HCT116 (cell line): ENCODE measurements at regions not wholly inside any gene's neighbourhood (a gene's known extent, or its start where the extent isn't known, plus 50 kb on each side); places are given as distances from the start of the nearest gene placed in this dataset.

Experiments
- ATAC-seq: fragments of 200-7000 bp; cut with Tn5 transposase; 2 replicates; pipeline ENCODE4 v1.9.1; 2020; ENCODE audit warnings: mild to moderate bottlenecking, moderate library complexity
- BruUV-seq: library from RNA; stranded (reverse); fragments of 400-500 nt; replicated peaks from 2 replicates; lab custom pipeline; 2021; lab: Mats Ljungman, UMichigan
- CTCF ChIA-PET: fragments of 300-600 bp; sonication (Branson Sonifier 250); formaldehyde crosslinking; loops from one replicate; lab custom pipeline; 2021; ENCODE audit warnings: antibody characterized with exemption; lab: Charles Lee
- POLR2A ChIA-PET: fragments of 300-600, 350-600 bp; sonication (Branson Sonifier 250); formaldehyde crosslinking; loops from one replicate; lab custom pipeline; 2021; ENCODE audit warnings: antibody characterized with exemption; lab: Charles Lee
- RAD21 ChIA-PET, 2 experiments: fragments of 300-600 bp; sonication (Branson Sonifier 250); formaldehyde crosslinking; loops; one replicate each; lab custom pipeline; 2023; ENCODE audit warnings: low total read pairs in 2 of 2; ENCODE audit not compliant: uncharacterized antibody in 2 of 2, unreplicated experiment in 2 of 2, low non-redundant PET in 1 of 2; lab: Charles Lee
- DNase-seq: peaks from one replicate; pipeline ENCODE4 v3.0.0-alpha.2; 2010; ENCODE audit warnings: low read depth, low spot score
- H2AFZ ChIP-seq: fragments of 200-600 bp; shearing (Covaris generic), sonication (generic); 2 replicates; pipeline ENCODE4 v1.6.1; 2017; ENCODE audit warnings: low read depth, mixed run types, mixed read lengths, antibody characterized with exemption, low read length; ENCODE audit not compliant: poor library complexity, severe bottlenecking
- H3K27ac ChIP-seq: 2 replicates; pipeline ENCODE4 v1.5.1; 2012; ENCODE audit warnings: low read depth, low read length
- H3K27me3 ChIP-seq: fragments of 200-600 bp; sonication (generic); 2 replicates; pipeline ENCODE4 v1.6.1; 2016; ENCODE audit warnings: mixed run types, low read length, mixed read lengths; ENCODE audit not compliant: insufficient read depth
- H3K36me3 ChIP-seq, 2 experiments: fragments of 200-500 bp in 1 of 2; fragments of 200-600 bp in 1 of 2; sonication (Bioruptor generic) in 1 of 2; sonication (generic) in 1 of 2; 2 replicates each; pipeline versions ENCODE4 v1.5.1 to v1.6.1; 2014 to 2016; ENCODE audit warnings: low read length in 2 of 2, inconsistent platforms in 1 of 2, mixed read lengths in 1 of 2, mixed run types in 1 of 2; ENCODE audit not compliant: insufficient read depth in 2 of 2, control insufficient read depth in 1 of 2
- H3K4me1 ChIP-seq, 2 experiments: fragments of 200-600 bp in 1 of 2; sonication (generic) in 1 of 2; 2 replicates each; pipeline versions ENCODE4 v1.5.1 to v1.6.1; 2012 to 2017; ENCODE audit warnings: low read length in 2 of 2, inconsistent platforms in 1 of 2, mild to moderate bottlenecking in 1 of 2, mixed read lengths in 1 of 2, mixed run types in 1 of 2, moderate library complexity in 1 of 2; ENCODE audit not compliant: insufficient read depth in 2 of 2, control insufficient read depth in 1 of 2
- H3K4me2 ChIP-seq: fragments of 200-600 bp; sonication (generic); 2 replicates; pipeline ENCODE4 v1.6.1; 2017; ENCODE audit warnings: mixed run types, low read length, mixed read lengths
- H3K4me3 ChIP-seq, 2 experiments: fragments of 200-600 bp in 1 of 2; sonication (generic) in 1 of 2; replicated peaks in 1 of 2; 2 replicates each; pipeline ENCODE4 v1.5.1; 2011 to 2016; ENCODE audit warnings: low read length in 2 of 2, control low read depth in 1 of 2, low read depth in 1 of 2, mild to moderate bottlenecking in 1 of 2, mixed read lengths in 1 of 2, mixed run types in 1 of 2
- H3K79me2 ChIP-seq: fragments of 200-600 bp; sonication (generic); 2 replicates; pipeline ENCODE4 v1.6.1; 2017; ENCODE audit warnings: mild to moderate bottlenecking, mixed run types, low read length, moderate library complexity, mixed read lengths; ENCODE audit not compliant: insufficient read depth
- H3K9ac ChIP-seq: fragments of 200-600 bp; sonication (generic); 2 replicates; pipeline ENCODE4 v1.6.1; 2016; ENCODE audit warnings: low read length, mixed read lengths
- H3K9me2 ChIP-seq: fragments of 200-600 bp; sonication (generic), shearing (Covaris generic); 2 replicates; pipeline ENCODE4 v1.6.1; 2017; ENCODE audit warnings: mixed run types, mild to moderate bottlenecking, moderate library complexity; ENCODE audit not compliant: insufficient read depth
- H3K9me3 ChIP-seq, 2 experiments: fragments of 200-500 bp in 1 of 2; fragments of 200-600 bp in 1 of 2; sonication (Bioruptor generic) in 1 of 2; sonication (generic) in 1 of 2; 2 replicates each; pipeline ENCODE4 v1.6.1; 2014 to 2017; ENCODE audit warnings: low read length in 2 of 2, mixed read lengths in 2 of 2, inconsistent platforms in 1 of 2, low read depth in 1 of 2, mild to moderate bottlenecking in 1 of 2, mixed run types in 1 of 2, moderate library complexity in 1 of 2; ENCODE audit not compliant: control insufficient read depth in 1 of 2, insufficient read depth in 1 of 2
- H4K20me1 ChIP-seq: fragments of 200-600 bp; sonication (generic), shearing (Covaris generic); 2 replicates; pipeline ENCODE4 v1.6.1; 2017; ENCODE audit warnings: mixed run types, mild to moderate bottlenecking, moderate library complexity; ENCODE audit not compliant: insufficient read depth
- ATF3 ChIP-seq: IDR thresholded peaks from 2 replicates; pipeline ENCODE4 v1.6.1; 2012
- EGR1 ChIP-seq: IDR thresholded peaks from 2 replicates; pipeline ENCODE4 v1.6.1; 2012; ENCODE audit warnings: low read depth
- EZH2 ChIP-seq: fragments of 200-600 bp; sonication (generic); IDR thresholded peaks from 2 replicates; pipeline ENCODE4 v1.6.1; 2017; ENCODE audit warnings: antibody characterized with exemption, mixed run types
- EZH2phosphoT487 ChIP-seq: fragments of 200-600 bp; IDR thresholded peaks from 2 replicates; pipeline ENCODE4 v1.6.1; 2018; ENCODE audit warnings: antibody characterized with exemption, borderline replicate concordance
- POLR2A ChIP-seq: IDR thresholded peaks from 2 replicates; pipeline ENCODE4 v1.7.0; 2011; ENCODE audit warnings: borderline replicate concordance; ENCODE audit not compliant: insufficient read depth, insufficient read length; ENCODE audit errors: extremely low read depth
- RAD21 ChIP-seq: IDR thresholded peaks from 2 replicates; pipeline ENCODE4 v1.6.1; 2012; ENCODE audit warnings: low read depth, mild to moderate bottlenecking
- SIN3A ChIP-seq: IDR thresholded peaks from 2 replicates; pipeline ENCODE4 v1.6.1; 2012; ENCODE audit warnings: low read depth
- TCF7L2 ChIP-seq: IDR thresholded peaks from 2 replicates; pipeline ENCODE4 v1.7.0; 2011; ENCODE audit warnings: borderline replicate concordance, inconsistent platforms; ENCODE audit not compliant: insufficient read depth, insufficient read length; ENCODE audit errors: extremely low read depth
- YY1 ChIP-seq: IDR thresholded peaks from 2 replicates; pipeline ENCODE4 v1.6.1; 2011; ENCODE audit warnings: low read length, low read depth, moderate library complexity, mild to moderate bottlenecking; ENCODE audit not compliant: insufficient replicate concordance; ENCODE audit errors: extremely low read depth
- ZNF274 ChIP-seq: fragments of 200-500 bp; sonication (Bioruptor generic); IDR thresholded peaks from 2 replicates; pipeline ENCODE4 v1.6.1; 2014; ENCODE audit warnings: mild to moderate bottlenecking, low read depth, low read length, inconsistent platforms
- intact Hi-C: fragments of 100-400 bp; cut with micrococcal nuclease; formaldehyde crosslinking; loops from 2 replicates; pipeline ENCODE4 v1.10.0; 2022
- TF ChIP-seq, protein P1 (sequence below): IDR thresholded peaks from 2 replicates; pipeline ENCODE4 v1.6.1; 2011; ENCODE audit warnings: mild to moderate bottlenecking, low read length, moderate library complexity; ENCODE audit not compliant: insufficient replicate concordance; ENCODE audit errors: extremely low read depth
- TF ChIP-seq, protein P2 (sequence below): IDR thresholded peaks from 2 replicates; pipeline ENCODE4 v1.6.1; 2012

DNA sequence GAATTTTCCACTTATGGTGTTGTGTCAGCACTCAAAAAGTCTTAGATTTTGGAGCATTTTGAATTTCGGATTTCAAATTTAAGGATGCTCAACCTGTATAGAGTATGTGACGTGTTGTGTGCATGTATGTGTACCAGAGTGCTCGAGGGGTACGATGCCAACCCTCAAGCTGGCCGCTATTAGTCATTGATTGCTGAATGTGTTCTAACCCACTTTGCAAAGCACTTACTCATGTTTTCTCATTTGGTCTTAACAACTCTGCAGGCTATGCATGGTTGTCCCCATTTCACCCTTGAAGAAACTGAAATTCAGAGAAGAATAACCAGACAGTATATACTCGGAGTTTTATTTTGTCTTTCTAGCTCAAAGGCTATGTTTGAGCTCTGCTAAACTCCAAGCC is 196.4 kb upstream of the TENM4 start:
- Histone ChIP-seq H3K4me2 (no peak overlapping the region), H4K20me1 (no peaks in the 10 kb centered on the region), H3K36me3 (no peaks in the 10 kb centered on the region), H3K79me2 (no peaks in the 10 kb centered on the region), H2AFZ (no peak overlapping the region), H3K9me2 (no peaks in the 10 kb centered on the region), H3K9ac (no peak overlapping the region), H3K27ac (no peak overlapping the region), H3K9me3 (peaks cover 0 to 10% of the 10 kb centered on the region in 2 experiments; a peak in 1 of 4 replicates), H3K27me3 (no peaks in the 10 kb centered on the region), H3K4me1 (no peaks in the 10 kb centered on the region)
- no peak for ATAC-seq
- intact Hi-C loops, result no loop called here
- RAD21 ChIA-PET, result no interaction called here
- DNase-seq, result no peak
- POLR2A ChIA-PET, result no interaction called here
- TF ChIP-seq, protein P1, sequence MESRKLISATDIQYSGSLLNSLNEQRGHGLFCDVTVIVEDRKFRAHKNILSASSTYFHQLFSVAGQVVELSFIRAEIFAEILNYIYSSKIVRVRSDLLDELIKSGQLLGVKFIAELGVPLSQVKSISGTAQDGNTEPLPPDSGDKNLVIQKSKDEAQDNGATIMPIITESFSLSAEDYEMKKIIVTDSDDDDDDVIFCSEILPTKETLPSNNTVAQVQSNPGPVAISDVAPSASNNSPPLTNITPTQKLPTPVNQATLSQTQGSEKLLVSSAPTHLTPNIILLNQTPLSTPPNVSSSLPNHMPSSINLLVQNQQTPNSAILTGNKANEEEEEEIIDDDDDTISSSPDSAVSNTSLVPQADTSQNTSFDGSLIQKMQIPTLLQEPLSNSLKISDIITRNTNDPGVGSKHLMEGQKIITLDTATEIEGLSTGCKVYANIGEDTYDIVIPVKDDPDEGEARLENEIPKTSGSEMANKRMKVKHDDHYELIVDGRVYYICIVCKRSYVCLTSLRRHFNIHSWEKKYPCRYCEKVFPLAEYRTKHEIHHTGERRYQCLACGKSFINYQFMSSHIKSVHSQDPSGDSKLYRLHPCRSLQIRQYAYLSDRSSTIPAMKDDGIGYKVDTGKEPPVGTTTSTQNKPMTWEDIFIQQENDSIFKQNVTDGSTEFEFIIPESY, result no peak
- no peak for TF ChIP-seq SIN3A
- TF ChIP-seq, protein P2, sequence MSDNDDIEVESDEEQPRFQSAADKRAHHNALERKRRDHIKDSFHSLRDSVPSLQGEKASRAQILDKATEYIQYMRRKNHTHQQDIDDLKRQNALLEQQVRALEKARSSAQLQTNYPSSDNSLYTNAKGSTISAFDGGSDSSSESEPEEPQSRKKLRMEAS, result no peak
- no peak for TF ChIP-seq EGR1
- no peak for TF ChIP-seq ATF3
- TF ChIP-seq POLR2A, result no peak
- no peak for TF ChIP-seq EZH2phosphoT487
- no peak for TF ChIP-seq TCF7L2
- no peak for TF ChIP-seq ZNF274
- TF ChIP-seq YY1, result no peak
- no peak for TF ChIP-seq EZH2
- no peak for TF ChIP-seq RAD21
- TF ChIP-seq, all 23 proteins: peak for 0
- CTCF ChIA-PET, result no interaction called here
- BruUV-seq, result no TSS peak
- H3K4me3 ChIP-seq, result no peak overlapping the region
